Caco-2 (cell line): ENCODE measurements at regions not wholly inside any gene's neighbourhood (a gene's known extent, or its start where the extent isn't known, plus 50 kb on each side); places are given as distances from the start of the nearest gene placed in this dataset.

Source experiments
- BruUV-seq: library from RNA; stranded (reverse); fragments of 400-500 nt; replicated peaks from 2 replicates; lab custom pipeline; 2021; lab: Mats Ljungman, UMichigan
- CTCF ChIA-PET: fragments of 300-600 bp; sonication (Branson Sonifier 250); formaldehyde crosslinking; loops from one replicate; lab custom pipeline; 2022; ENCODE audit warnings: antibody characterized with exemption; lab: Charles Lee
- POLR2A ChIA-PET: fragments of 300-600 bp; sonication (Branson Sonifier 250); formaldehyde crosslinking; loops from one replicate; lab custom pipeline; 2022; ENCODE audit warnings: antibody characterized with exemption; lab: Charles Lee
- DNase-seq, 2 experiments: peaks; one replicate each; pipeline versions ENCODE4 v3.0.0 to v3.0.0-alpha.2; 2020 to 2022
- H3K27me3 ChIP-seq: replicated peaks from 2 replicates; pipeline ENCODE4 v1.6.0; 2011; ENCODE audit warnings: low read length; ENCODE audit not compliant: control insufficient read depth, insufficient read depth
- H3K36me3 ChIP-seq: 2 replicates; pipeline ENCODE4 v1.5.1; 2011; ENCODE audit warnings: low read length; ENCODE audit not compliant: control insufficient read depth, insufficient read depth
- H3K4me1 ChIP-seq: fragments of 250-450 bp; sonication (Bioruptor Pico); 2 replicates; pipeline ENCODE4 v1.5.1; 2020; ENCODE audit warnings: mild to moderate bottlenecking
- H3K4me3 ChIP-seq: 2 replicates; pipeline ENCODE4 v1.5.1; 2011; ENCODE audit warnings: low read depth, mild to moderate bottlenecking, control low read depth, low read length
- H3K9me3 ChIP-seq: fragments of 250-450 bp; sonication (Bioruptor Pico); 2 replicates; pipeline ENCODE4 v1.5.1; 2020; ENCODE audit warnings: mild to moderate bottlenecking, moderate library complexity
- H3K27ac Mint-ChIP-seq: one replicate; pipeline ENCODE4 v1.8.0; 2022; ENCODE audit warnings: mixed read lengths; ENCODE audit not compliant: unreplicated experiment
- H3K27me3 Mint-ChIP-seq: one replicate; pipeline ENCODE4 v1.8.0; 2022; ENCODE audit warnings: mixed read lengths; ENCODE audit not compliant: insufficient read depth, unreplicated experiment
- H3K36me3 Mint-ChIP-seq: one replicate; pipeline ENCODE4 v1.8.0; 2022; ENCODE audit warnings: mild to moderate bottlenecking, mixed read lengths; ENCODE audit not compliant: insufficient read depth, unreplicated experiment
- H3K4me1 Mint-ChIP-seq: one replicate; pipeline ENCODE4 v1.8.0; 2022; ENCODE audit warnings: low read depth, mixed read lengths; ENCODE audit not compliant: unreplicated experiment
- H3K4me3 Mint-ChIP-seq: one replicate; pipeline ENCODE4 v1.8.0; 2022; ENCODE audit warnings: mild to moderate bottlenecking, moderate library complexity, mixed read lengths; ENCODE audit not compliant: unreplicated experiment
- H3K9me3 Mint-ChIP-seq: one replicate; pipeline ENCODE4 v1.8.0; 2022; ENCODE audit warnings: mixed read lengths; ENCODE audit not compliant: unreplicated experiment
- intact Hi-C: fragments of 100-400 bp; cut with micrococcal nuclease; formaldehyde crosslinking; loops from one replicate; pipeline ENCODE4 v1.10.0; 2022; ENCODE audit not compliant: unreplicated experiment
- TF ChIP-seq, protein P1 (sequence below), 2 experiments: fragments of 200-600 bp in 1 of 2; IDR thresholded peaks; 1 replicate in 1 of 2; 2 replicates in 1 of 2; pipeline versions ENCODE4 v1.5.1 to v1.8.0; 2011 to 2022; ENCODE audit warnings: antibody characterized with exemption in 1 of 2, control low read depth in 1 of 2, inconsistent platforms in 1 of 2, low read depth in 1 of 2, low read length in 1 of 2, mild to moderate bottlenecking in 1 of 2, moderate library complexity in 1 of 2; ENCODE audit not compliant: insufficient read depth in 1 of 2, severe bottlenecking in 1 of 2, unreplicated experiment in 1 of 2

DNA sequence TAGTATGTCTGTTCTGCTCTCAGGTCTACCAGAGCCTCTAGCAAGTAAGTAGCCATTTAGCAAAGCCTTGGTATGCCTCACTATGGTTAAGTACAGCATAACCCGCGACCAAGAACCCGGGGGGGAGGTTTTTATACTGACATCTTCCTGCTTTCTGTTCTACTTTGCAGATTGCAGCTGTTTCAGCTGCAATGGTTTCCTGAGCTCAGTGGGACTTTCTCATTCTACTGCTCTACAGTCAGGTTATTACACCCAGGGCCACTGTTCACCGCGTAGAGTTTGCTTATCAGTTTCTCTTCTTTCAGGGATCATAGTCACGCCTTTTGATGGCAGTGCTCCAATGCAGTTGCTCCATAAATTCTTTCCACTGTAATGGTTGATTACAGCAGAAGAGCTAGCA lies 631.3 kb downstream of the TFAP2A start:
- DNase-seq, result no peak
- intact Hi-C loops, result no loop called here

DNA sequence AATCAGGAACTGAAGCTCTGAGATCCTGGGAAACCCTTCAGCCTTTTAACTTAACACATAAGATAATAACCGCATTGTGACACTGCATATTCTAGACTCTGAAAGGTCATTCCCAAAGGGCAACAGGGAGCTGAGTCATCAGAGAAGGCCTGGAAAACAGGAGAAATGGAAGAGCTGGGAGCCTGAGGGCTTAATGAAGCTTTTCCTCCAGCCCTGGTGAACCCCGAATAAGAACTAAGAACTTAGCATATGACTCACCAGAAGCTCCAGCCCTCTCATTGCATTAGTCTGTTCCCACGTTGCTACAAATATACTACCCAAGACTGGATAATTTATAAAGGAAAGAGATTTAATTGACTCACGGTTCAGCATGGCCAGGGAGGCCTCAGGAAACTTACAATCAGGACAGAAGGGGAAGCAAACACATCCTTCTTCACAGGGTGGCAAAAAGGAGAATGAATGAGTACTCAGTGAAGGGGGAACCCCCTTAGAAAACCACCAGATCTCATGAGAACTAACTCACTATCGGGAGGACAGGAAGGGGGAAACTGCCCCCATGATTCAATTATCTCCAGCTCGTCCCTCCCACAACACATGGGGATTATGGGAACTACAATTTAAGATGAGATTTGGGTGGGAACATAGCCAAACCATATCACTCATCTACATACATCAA lies 648.5 kb downstream of the TFAP2A start:
- no TSS peak for BruUV-seq
- intact Hi-C loops, result no loop called here
- no peak overlapping the region for H3K4me3 Mint-ChIP-seq
- DNase-seq, result no peak
- H3K36me3 Mint-ChIP-seq, result no peaks in the 10 kb centered on the region
- Histone ChIP-seq H3K9me3 (no peaks in the 10 kb centered on the region), H3K4me1 (no peaks in the 10 kb centered on the region), H3K4me3 (no peak overlapping the region), H3K36me3 (no peaks in the 10 kb centered on the region), H3K27me3 (no peaks in the 10 kb centered on the region)
- H3K4me1 Mint-ChIP-seq, result no peaks in the 10 kb centered on the region
- POLR2A ChIA-PET, result no interaction called here
- no peaks in the 10 kb centered on the region for H3K9me3 Mint-ChIP-seq
- H3K27me3 Mint-ChIP-seq, result no peaks in the 10 kb centered on the region
- CTCF ChIA-PET, result no interaction called here
- H3K27ac Mint-ChIP-seq, result no peak overlapping the region
- TF ChIP-seq, protein P1, sequence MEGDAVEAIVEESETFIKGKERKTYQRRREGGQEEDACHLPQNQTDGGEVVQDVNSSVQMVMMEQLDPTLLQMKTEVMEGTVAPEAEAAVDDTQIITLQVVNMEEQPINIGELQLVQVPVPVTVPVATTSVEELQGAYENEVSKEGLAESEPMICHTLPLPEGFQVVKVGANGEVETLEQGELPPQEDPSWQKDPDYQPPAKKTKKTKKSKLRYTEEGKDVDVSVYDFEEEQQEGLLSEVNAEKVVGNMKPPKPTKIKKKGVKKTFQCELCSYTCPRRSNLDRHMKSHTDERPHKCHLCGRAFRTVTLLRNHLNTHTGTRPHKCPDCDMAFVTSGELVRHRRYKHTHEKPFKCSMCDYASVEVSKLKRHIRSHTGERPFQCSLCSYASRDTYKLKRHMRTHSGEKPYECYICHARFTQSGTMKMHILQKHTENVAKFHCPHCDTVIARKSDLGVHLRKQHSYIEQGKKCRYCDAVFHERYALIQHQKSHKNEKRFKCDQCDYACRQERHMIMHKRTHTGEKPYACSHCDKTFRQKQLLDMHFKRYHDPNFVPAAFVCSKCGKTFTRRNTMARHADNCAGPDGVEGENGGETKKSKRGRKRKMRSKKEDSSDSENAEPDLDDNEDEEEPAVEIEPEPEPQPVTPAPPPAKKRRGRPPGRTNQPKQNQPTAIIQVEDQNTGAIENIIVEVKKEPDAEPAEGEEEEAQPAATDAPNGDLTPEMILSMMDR (IDR thresholded peaks at IDR 0.05; ENCODE audit: insufficient read depth in 1 of 2, low read depth in 1 of 2, low read length in 1 of 2, severe bottlenecking in 1 of 2, unreplicated experiment in 1 of 2), result no peak

More for the DNA sequence above, 631.3 kb downstream of the TFAP2A start:
- no peak overlapping the region for H3K4me3 ChIP-seq
- Mint-ChIP-seq H3K36me3 (no peaks in the 10 kb centered on the region), H3K27ac (no peak overlapping the region), H3K27me3 (no peaks in the 10 kb centered on the region), H3K4me3 (no peak overlapping the region), H3K9me3 (no peaks in the 10 kb centered on the region), H3K4me1 (no peaks in the 10 kb centered on the region)
- no TSS peak for BruUV-seq
- POLR2A ChIA-PET, result no interaction called here
- no peaks in the 10 kb centered on the region for H3K4me1 ChIP-seq
- no peaks in the 10 kb centered on the region for H3K9me3 ChIP-seq
- CTCF ChIA-PET, result no interaction called here
- no peaks in the 10 kb centered on the region for H3K27me3 ChIP-seq
- TF ChIP-seq, protein P1 (IDR thresholded peaks at IDR 0.05; ENCODE audit: insufficient read depth in 1 of 2, low read depth in 1 of 2, low read length in 1 of 2, severe bottlenecking in 1 of 2, unreplicated experiment in 1 of 2), result no peak
- H3K36me3 ChIP-seq, result no peaks in the 10 kb centered on the region

DNA sequence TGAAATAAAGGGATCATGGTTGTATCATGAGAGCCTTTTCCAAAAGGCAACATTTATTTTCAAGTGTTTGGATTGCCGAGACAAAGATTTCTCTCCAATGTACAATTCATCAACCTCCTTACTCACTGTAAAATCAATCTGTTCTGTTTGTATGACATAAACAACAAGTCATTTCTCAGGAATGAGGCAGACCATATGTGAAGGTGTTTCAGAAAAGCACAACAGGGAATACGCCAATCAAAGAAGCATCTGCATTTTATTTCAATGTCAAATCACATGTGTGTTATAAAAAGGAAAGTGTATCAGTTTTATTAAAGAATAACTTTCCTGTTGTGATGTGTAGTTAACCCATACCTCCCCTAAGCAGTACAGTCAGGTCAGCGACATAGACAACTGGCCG lies 653.7 kb downstream of the TFAP2A start:
- no peak overlapping the region for H3K27ac Mint-ChIP-seq
- Histone ChIP-seq H3K4me3 (no peak overlapping the region), H3K27me3 (no peaks in the 10 kb centered on the region), H3K9me3 (no peaks in the 10 kb centered on the region), H3K36me3 (no peaks in the 10 kb centered on the region), H3K4me1 (no peaks in the 10 kb centered on the region)
- no TSS peak for BruUV-seq
- intact Hi-C loops, result no loop called here
- ChIA-PET CTCF (no interaction called here), POLR2A (no interaction called here)
- H3K27me3 Mint-ChIP-seq, result no peaks in the 10 kb centered on the region
- no peak overlapping the region for H3K4me3 Mint-ChIP-seq
- TF ChIP-seq, protein P1 (IDR thresholded peaks at IDR 0.05; ENCODE audit: insufficient read depth in 1 of 2, low read depth in 1 of 2, low read length in 1 of 2, severe bottlenecking in 1 of 2, unreplicated experiment in 1 of 2), result no peak
- no peaks in the 10 kb centered on the region for H3K36me3 Mint-ChIP-seq
- no peaks in the 10 kb centered on the region for H3K9me3 Mint-ChIP-seq
- no peak for DNase-seq
- H3K4me1 Mint-ChIP-seq, result no peaks in the 10 kb centered on the region
